ACHN (cell line): ENCODE measurements at regions not wholly inside any gene's neighbourhood (a gene's known extent, or its start where the extent isn't known, plus 50 kb on each side); places are given as distances from the start of the nearest gene placed in this dataset.

ENCODE experiments used
- DNase-seq: peaks from one replicate; pipeline ENCODE4 v3.0.0-alpha.2; 2015
- in situ Hi-C: cut with HindIII; loops from 2 replicates; pipeline ENCODE4 v1.10.0; 2017; ENCODE audit warnings: low sequenced_read_pairs, low pct_ligation_motif_present, low pct_unique_long_range_greater_than_20kb

GRCh38 chr13:112124141-112124540, 57.2 kb downstream of the SOX1 start:
- in situ Hi-C loops: no loop called here
- DNase-seq: no peak

GRCh38 chr13:112127564-112128330, 60.8 kb downstream of the SOX1 start:
- DNase-seq: no peak
- in situ Hi-C loops: no loop called here

GRCh38 chr13:112128331-112128610, 61.3 kb downstream of the SOX1 start:
- no peak for DNase-seq
- in situ Hi-C loops: no loop called here

GRCh38 chr13:112130418-112130817, 63.5 kb downstream of the SOX1 start:
- in situ Hi-C loops: no loop called here
- DNase-seq: no peak

GRCh38 chr13:112131081-112131712, 64.2 kb downstream of the SOX1 start:
- in situ Hi-C loops: no loop called here
- DNase-seq: no peak

- in situ Hi-C loops: no loop called here
- no peak for DNase-seq
These were observed 64.8 kb downstream of the SOX1 start for GRCh38 chr13:112131713-112132113.

GRCh38 chr13:112132142-112132541, 65.2 kb downstream of the SOX1 start:
- in situ Hi-C loops: no loop called here

GRCh38 chr13:112132619-112133018, 65.7 kb downstream of the SOX1 start:
- no peak for DNase-seq
- in situ Hi-C loops: no loop called here

More at GRCh38 chr13:112132142-112132541, 65.2 kb downstream of the SOX1 start:
- DNase-seq: no peak

GRCh38 chr13:112133499-112134390, 66.8 kb downstream of the SOX1 start:
- no peak for DNase-seq
- in situ Hi-C loops: no loop called here

- no peak for DNase-seq
- in situ Hi-C loops: no loop called here
These were observed 67.6 kb downstream of the SOX1 start for GRCh38 chr13:112134391-112135075.

- in situ Hi-C loops: no loop called here
- no peak for DNase-seq
These were observed 69.1 kb downstream of the SOX1 start for GRCh38 chr13:112136095-112136494.

- in situ Hi-C loops: no loop called here
- no peak for DNase-seq
These were observed 70.2 kb downstream of the SOX1 start for GRCh38 chr13:112137144-112137543.

- no peak for DNase-seq
- in situ Hi-C loops: no loop called here
These were observed 73.4 kb downstream of the SOX1 start for GRCh38 chr13:112140366-112140765.

- in situ Hi-C loops: no loop called here
- DNase-seq: no peak
These were observed 74.9 kb downstream of the SOX1 start for GRCh38 chr13:112141643-112142400.

GRCh38 chr13:112142401-112142930, 75.5 kb downstream of the SOX1 start:
- in situ Hi-C loops: no loop called here
- DNase-seq: no peak

GRCh38 chr13:112143046-112143752, 76.2 kb downstream of the SOX1 start:
- no peak for DNase-seq
- in situ Hi-C loops: no loop called here

GRCh38 chr13:112143753-112144615, 77.0 kb downstream of the SOX1 start:
- in situ Hi-C loops: no loop called here
- DNase-seq: no peak
